ENCODE measurements at regions not wholly inside any gene's neighbourhood (a gene's known extent, or its start where the extent isn't known, plus 50 kb on each side); places are given as distances from the start of the nearest gene placed in this dataset.

GRCh38 chr7:88615336-88615735 is 144.2 kb upstream of the ZNF804B start:
- no peak overlapping the region for H3K9ac ChIP-seq (ENCODE audit: control insufficient read depth, extremely low read depth, insufficient read depth, low read length)
- FAIRE-seq: no peak

GRCh38 chr7:88614736-88615135 is 144.8 kb upstream of the ZNF804B start:
- Histone ChIP-seq H3K27me3 (ENCODE audit: control insufficient read depth, extremely low read depth, insufficient read depth, low read length) (no peaks in the 10 kb centered on the region), H3K36me3 (ENCODE audit: control insufficient read depth in 2 of 2, extremely low read depth in 1 of 2, insufficient read depth in 2 of 2, low read length in 2 of 2) (no peaks in the 10 kb centered on the region), H3K9me3 (ENCODE audit: control insufficient read depth, low read depth, low read length) (no peaks in the 10 kb centered on the region), H4K20me1 (ENCODE audit: control insufficient read depth, extremely low read depth, insufficient read depth, low read length) (no peaks in the 10 kb centered on the region), H3K4me3 (ENCODE audit: control insufficient read depth in 2 of 3, extremely low read depth in 1 of 3, insufficient read depth in 2 of 3, low read depth in 1 of 3, low read length in 3 of 3) (no peak overlapping the region), H3K9ac (ENCODE audit: control insufficient read depth, extremely low read depth, insufficient read depth, low read length) (no peak overlapping the region), H3K27ac (ENCODE audit: control insufficient read depth, insufficient read depth, low read length) (no peak overlapping the region), H3K4me1 (ENCODE audit: control insufficient read depth, extremely low read depth, insufficient read depth, low read length) (no peaks in the 10 kb centered on the region), H3K9me1 (ENCODE audit: control insufficient read depth, extremely low read depth, insufficient read depth, low read length) (no peaks in the 10 kb centered on the region), H3K79me2 (ENCODE audit: control insufficient read depth, insufficient read depth, low read length) (no peaks in the 10 kb centered on the region), H2AFZ (ENCODE audit: control insufficient read depth, low read length) (no peak overlapping the region), H3K4me2 (ENCODE audit: control insufficient read depth, extremely low read depth, insufficient read depth, low read depth, low read length) (no peak overlapping the region)
- no peak for TF ChIP-seq EZH2 (IDR thresholded peaks at IDR 0.05; ENCODE audit: low read length)
- no peak for TF ChIP-seq CTCF (optimal IDR thresholded peaks at IDR 0.05 in 1 of 3, IDR thresholded peaks at IDR 0.05 in 1 of 3, conservative IDR thresholded peaks at IDR 0.05 in 1 of 3; ENCODE audit: extremely low read depth in 1 of 3, insufficient read depth in 2 of 3, low read length in 3 of 3)
- FAIRE-seq: no peak
- dilution Hi-C loops (cut with MboI; ENCODE audit: extremely low pct_ligation_motif_present, low sequenced_read_pairs): no loop called here
- no peak for DNase-seq (ENCODE audit: low read depth, low spot score)

More at GRCh38 chr7:88615336-88615735, 144.2 kb upstream of the ZNF804B start:
- no peaks in the 10 kb centered on the region for H3K9me3 ChIP-seq (ENCODE audit: control insufficient read depth, low read depth, low read length)
- no peaks in the 10 kb centered on the region for H4K20me1 ChIP-seq (ENCODE audit: control insufficient read depth, extremely low read depth, insufficient read depth, low read length)
- dilution Hi-C loops (cut with MboI; ENCODE audit: extremely low pct_ligation_motif_present, low sequenced_read_pairs): no loop called here
- H3K27ac ChIP-seq (ENCODE audit: control insufficient read depth, insufficient read depth, low read length): no peak overlapping the region
- H2AFZ ChIP-seq (ENCODE audit: control insufficient read depth, low read length): no peak overlapping the region
- H3K9me1 ChIP-seq (ENCODE audit: control insufficient read depth, extremely low read depth, insufficient read depth, low read length): no peaks in the 10 kb centered on the region
- H3K79me2 ChIP-seq (ENCODE audit: control insufficient read depth, insufficient read depth, low read length): no peaks in the 10 kb centered on the region
- H3K4me2 ChIP-seq (ENCODE audit: control insufficient read depth, extremely low read depth, insufficient read depth, low read depth, low read length): no peak overlapping the region
- TF ChIP-seq CTCF (optimal IDR thresholded peaks at IDR 0.05 in 1 of 3, IDR thresholded peaks at IDR 0.05 in 1 of 3, conservative IDR thresholded peaks at IDR 0.05 in 1 of 3; ENCODE audit: extremely low read depth in 1 of 3, insufficient read depth in 2 of 3, low read length in 3 of 3) (no peak), EZH2 (IDR thresholded peaks at IDR 0.05; ENCODE audit: low read length) (no peak)
- H3K4me1 ChIP-seq (ENCODE audit: control insufficient read depth, extremely low read depth, insufficient read depth, low read length): no peaks in the 10 kb centered on the region
- no peaks in the 10 kb centered on the region for H3K36me3 ChIP-seq (ENCODE audit: control insufficient read depth in 2 of 2, extremely low read depth in 1 of 2, insufficient read depth in 2 of 2, low read length in 2 of 2)
- DNase-seq (ENCODE audit: low read depth, low spot score): no peak
- H3K27me3 ChIP-seq (ENCODE audit: control insufficient read depth, extremely low read depth, insufficient read depth, low read length): no peaks in the 10 kb centered on the region
- H3K4me3 ChIP-seq (ENCODE audit: control insufficient read depth in 2 of 3, extremely low read depth in 1 of 3, insufficient read depth in 2 of 3, low read depth in 1 of 3, low read length in 3 of 3): no peak overlapping the region
